M059J (cell line): ENCODE measurements at regions not wholly inside any gene's neighbourhood (a gene's known extent, or its start where the extent isn't known, plus 50 kb on each side); places are given as distances from the start of the nearest gene placed in this dataset.

Source experiments
- DNase-seq: peaks from one replicate; pipeline ENCODE4 v3.0.0-alpha.2; 2012; ENCODE audit warnings: low read depth

DNA sequence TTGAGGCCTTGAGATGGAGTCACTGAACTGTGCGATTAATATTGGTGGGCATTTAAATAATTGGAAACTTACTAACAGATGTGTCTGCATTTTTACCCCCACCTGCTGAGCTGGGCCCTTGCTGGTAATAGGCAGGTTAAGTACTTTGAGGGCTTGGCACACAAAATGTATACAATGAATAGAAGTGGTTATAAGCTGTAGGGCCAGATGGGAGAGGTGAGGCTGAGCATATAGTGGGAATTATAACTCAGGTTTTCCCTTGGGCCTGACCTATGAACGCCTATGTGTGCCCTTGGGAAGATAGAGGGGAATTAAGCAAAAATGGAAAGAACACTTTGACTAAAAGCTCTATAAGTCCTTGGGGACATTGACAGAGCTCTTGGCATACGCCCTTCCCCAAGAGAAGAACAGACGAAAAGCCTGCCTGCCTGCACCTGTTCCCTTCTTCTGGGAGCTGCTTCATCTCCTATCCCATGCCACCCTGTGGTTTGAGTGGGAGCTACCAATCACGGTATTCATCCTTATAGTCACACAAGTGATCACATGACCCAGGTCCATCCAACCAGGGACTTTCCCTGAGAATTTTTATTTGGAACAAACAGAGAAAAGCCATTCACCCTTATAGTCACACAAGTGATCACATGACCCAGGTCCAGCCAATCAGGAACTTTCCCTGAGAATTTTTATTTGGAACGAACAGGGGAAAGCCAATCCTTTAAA is 260.7 kb upstream of the CSF3R start:
- no peak for DNase-seq

DNA sequence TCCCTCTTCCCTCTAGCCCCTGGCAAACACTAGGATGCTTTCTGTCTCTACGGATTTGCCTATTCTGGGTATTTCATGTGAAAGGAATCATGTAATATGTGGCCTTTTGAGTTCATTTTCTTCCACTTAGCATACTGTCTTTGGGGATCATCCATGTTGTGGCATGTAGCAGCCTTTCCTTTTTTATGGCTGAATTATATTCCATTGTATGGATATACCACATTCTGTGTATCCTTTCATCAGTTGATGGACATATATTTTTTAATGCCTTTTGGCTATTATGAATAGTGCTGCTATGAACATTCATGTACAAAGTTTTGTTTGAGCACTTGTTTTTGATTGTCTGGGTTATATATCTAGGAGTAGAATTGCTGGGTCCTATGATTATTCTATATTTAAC is 258.4 kb upstream of the CSF3R start:
- DNase-seq = no peak

DNA sequence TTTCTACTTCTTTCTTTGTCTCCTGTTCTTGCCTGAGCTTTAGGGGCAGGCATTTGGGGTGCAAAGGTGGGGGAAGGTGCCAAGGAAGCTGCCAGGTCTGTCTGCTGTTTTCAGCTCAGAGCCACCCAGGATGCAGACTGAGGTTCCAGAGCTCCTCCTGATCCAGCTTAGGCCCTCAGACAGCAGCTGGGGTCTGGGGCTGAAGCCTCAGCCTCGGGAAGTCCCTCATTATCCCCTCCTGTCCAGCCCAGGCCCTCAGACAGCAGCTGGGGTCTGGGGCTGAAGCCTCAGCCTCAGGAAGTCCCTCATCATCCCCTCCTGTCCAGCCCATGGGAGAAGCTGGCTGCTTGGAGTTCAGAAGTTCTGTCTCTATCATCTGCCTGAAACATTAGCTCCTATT is 257.7 kb upstream of the CSF3R start:
- DNase-seq = no peak

DNA sequence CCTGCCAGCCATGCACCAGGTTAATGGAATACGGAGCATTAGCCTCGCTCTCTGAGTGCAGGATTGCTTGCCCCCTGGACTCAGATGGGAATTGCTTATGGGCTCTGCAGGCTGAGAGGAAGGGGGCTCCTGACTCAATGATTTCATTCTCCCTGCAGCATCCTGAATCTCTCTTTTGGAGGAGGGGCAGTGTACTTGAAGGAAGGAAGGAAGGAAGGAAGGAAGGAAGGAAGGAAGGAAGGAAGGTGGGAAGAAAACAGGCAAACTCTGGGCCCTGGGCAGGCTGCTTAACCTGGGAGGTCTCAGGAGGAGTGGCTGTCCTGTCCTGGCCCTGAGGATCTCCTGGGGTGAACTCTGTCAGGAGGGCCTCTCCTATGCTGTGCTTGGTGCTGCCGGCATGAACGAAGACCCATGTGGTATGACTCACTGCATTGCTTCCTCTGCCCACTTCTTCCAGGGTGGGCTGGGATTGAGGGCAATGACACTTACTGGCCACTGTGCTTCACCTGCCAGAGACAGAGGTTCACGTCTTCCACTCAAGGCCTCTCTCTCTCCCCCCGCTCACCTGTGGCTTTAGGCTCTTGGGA is 257.1 kb upstream of the CSF3R start:
- no peak for DNase-seq

DNA sequence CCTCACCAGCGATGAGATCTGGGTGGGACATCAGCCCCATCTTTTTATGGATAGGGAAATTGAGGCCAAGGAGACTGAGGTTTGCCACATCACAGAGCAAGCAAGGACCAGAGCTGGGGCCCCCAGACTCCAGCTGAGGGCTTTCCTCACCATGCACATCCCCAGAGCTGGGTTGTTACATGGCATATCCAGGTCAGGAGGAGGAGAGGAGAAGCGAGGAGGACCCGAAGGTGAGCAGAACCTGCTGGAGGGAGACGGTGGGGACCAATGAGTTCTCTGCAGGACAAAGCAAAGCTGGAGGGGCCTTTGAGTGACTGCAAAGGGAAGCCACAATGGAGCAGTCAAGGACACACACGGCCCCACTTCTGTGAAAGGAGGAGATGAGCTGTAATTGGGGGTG is 255.5 kb upstream of the CSF3R start:
- no peak for DNase-seq

DNA sequence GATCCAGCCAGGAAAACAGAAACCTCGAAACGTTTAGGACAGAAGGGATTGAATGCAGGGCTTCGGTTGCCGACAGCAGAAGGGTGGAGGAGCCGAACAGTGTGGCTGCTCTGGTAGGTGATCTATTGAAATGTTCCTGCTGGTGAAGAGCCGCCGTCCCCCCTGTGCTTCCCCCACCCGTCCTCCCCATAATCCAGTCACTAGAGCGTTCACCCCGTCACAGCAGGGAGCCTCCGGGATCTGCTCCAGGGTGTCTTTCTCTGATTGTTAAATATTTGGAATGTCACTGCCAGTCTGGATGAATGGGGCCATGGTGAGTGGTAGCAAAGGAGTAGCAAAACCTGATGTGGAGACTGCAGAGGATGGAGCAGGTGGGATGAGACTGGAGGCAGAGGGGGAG is 255.1 kb upstream of the CSF3R start:
- no peak for DNase-seq

DNA sequence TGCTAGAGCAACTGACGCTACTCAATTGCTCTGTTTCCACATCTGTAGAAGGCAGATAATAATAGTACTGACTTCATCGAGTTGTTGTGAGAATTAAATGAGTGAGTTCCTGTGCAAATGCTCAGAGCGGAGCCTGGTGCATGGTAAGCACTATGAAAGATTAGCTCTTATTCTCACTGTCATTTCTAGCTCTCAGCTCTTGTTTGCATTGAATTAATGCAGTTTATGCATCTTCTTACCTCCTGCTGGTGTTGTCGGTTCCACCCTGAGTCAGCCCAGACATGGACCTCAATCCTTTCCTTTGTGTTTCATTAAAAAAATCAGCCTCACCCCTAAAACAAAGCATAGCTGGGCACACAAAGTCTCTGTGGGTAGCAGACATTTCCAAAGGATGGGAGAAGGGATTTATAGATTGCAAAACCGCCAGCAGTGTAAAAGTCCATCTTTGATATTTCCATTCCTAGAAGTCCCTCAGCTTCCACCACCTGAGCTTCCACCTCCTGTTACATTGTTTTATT is 254.4 kb upstream of the CSF3R start:
- DNase-seq = no peak

DNA sequence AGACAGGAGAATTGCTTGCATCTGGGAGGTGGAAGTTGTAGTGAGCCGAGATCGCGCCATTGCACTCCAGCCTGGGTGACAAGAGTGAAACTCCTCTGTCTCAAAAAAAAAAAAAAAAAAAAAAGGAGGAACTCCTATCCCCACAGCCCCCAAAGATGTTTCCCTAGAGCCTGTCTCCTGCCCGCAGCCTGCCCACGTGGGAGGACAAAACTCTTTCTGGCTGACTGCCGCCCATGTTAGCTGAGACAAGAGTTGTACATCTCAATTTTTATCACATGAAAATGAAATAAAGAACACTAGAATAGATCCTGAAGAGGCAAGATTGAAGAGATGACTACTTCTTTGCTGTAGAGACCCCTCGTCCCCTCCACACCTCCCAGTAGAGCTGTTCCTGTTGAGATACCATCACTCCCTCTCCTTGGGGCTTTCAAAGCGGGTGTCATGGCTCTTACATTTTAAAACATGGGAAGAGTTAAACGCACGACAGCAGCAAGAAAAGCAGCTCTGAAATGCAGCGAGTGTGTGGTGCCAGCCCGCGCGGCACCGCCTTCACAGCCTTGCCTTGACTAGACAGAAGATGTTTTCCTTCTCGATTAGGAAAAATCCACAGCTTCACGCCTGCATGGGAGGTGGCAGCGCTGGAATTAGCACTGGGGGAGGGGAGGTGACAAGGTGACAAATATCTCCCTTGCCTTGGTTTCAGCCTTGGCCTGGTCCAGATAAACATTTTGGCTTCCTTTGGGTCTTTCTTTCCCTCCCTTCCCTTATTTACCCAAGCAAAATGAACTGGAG is 253.4 kb upstream of the CSF3R start:
- no peak for DNase-seq

DNA sequence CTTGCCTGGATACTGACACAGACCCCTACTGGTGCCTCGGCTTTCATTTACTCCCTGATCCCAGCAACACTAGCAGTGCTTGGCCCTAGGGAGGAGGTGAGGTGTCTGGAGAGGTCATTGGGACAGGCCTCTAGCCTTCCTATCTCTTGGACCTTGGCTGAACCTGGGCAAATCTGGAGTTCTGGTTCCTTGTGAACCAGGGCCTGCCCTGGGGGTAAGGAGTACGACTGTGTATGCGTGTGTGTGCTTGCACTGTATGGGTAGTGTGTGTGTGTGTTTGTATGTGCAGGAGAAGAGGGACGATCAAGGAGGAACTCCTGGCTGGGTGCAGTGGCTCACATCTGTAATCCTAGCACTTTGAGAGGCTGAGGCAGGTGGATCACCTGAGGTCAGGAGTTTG is 252.7 kb upstream of the CSF3R start:
- no peak for DNase-seq

DNA sequence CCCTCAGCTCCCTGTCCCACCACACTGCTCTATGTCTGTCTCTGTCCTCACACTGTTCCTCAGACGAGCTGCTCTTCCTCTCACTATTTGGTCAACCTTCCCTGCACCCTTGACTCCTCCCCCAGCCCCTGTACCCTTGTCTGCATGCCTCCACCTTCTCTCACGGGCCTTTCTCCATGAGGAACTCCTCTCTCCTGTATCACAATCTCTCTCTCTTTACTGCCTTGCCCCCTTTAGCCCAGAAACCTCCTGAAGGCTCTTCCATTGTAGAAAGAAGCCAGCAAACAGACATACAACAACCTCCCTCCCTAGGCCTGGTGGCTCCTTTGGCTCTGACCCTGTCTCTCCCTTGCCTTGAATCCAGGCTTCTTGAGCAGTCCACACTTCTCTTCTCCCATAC is 251.6 kb upstream of the CSF3R start:
- DNase-seq = no peak

DNA sequence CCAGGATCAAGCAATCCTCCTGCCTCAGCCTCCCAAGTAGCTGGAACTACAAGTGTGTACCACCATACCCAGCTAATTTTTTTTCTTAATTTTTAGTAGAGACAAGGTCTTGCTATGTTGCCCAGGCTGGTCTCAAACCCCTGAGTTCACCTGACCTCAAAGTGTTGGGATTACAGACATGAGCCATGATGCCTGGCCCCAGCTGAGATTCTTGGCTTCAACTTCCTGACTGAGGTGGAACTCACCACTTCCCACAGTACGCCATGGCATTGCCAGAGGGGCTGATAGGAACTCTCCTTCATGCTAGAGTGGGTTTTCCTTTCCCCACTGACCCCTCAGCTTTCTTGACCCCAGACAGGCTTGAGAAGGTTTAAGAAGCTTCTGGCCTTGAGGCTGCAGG is 251.0 kb upstream of the CSF3R start:
- no peak for DNase-seq

DNA sequence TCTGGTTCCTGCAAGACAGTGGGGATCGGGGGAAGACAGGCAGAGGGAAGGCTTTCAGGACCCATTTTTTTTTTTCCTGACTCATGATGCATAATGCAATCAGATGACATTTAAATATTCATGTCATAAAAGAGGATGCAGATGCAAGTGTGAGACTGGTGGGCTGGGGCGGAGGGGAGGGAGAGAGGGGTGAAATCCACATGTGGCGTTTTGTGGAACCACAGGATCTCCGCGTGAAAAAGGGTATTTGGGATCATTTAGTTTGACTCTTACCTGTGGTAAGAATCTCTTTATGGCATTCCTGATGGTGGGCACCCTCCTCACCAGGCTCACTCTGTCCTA is 249.3 kb upstream of the CSF3R start:
- no peak for DNase-seq

DNA sequence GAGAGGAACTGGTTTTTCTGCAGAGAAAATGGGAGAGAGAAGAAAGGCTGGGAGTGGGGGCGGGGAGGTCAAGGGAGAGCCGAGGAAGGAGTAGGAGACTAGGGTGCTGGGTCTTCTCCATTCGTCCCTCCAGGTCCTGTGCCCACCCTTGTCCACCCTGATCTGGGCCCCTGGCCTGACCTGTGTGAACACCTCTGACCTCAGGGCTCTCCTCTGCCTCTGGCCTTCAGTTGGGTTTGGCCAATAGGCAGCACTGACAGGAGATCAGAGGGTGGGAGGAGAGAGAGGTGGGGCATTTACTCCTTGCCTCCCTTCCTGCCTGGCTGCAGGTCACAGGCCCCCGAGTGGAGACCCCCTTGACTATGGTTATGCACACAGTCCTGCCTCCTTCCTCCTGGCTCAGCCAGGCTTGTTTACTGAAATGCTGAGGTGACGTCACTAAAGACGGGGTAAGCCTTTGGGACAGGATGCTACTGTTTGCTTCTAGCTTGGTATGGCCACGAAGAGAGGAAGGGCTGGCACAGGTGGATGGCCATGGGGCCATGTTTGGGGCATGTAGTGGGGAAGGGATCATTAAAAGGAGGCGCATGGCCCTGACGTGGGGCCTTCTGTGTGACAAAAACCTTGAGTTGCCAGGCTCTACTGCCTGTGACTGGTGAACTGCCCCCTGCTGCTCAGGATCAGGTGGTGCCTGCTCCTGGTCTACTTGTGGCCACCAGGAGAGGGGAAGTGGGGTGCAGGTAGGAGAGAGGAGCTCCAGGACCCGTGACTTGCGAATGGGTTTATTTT is 248.7 kb upstream of the CSF3R start:
- no peak for DNase-seq

DNA sequence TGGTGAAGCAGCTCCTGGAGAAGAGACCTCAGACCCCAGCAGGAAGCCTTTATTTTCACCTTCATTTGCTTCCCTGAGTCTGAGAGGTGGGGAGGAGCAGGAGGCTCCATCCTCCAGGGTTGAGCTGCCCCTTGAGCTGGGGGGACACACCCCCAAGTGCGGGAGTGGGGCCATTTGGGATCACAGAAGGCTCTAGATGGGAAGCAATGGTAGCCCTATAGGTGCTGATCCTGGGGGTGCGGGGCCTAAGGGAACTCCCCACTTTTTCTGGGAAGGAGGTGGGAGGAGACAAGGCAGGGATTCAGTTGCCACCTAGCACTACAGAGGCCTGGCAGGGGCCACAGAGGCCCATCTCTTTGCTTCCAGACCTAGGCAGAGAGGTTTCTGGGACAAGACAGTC is 247.9 kb upstream of the CSF3R start:
- DNase-seq = no peak

DNA sequence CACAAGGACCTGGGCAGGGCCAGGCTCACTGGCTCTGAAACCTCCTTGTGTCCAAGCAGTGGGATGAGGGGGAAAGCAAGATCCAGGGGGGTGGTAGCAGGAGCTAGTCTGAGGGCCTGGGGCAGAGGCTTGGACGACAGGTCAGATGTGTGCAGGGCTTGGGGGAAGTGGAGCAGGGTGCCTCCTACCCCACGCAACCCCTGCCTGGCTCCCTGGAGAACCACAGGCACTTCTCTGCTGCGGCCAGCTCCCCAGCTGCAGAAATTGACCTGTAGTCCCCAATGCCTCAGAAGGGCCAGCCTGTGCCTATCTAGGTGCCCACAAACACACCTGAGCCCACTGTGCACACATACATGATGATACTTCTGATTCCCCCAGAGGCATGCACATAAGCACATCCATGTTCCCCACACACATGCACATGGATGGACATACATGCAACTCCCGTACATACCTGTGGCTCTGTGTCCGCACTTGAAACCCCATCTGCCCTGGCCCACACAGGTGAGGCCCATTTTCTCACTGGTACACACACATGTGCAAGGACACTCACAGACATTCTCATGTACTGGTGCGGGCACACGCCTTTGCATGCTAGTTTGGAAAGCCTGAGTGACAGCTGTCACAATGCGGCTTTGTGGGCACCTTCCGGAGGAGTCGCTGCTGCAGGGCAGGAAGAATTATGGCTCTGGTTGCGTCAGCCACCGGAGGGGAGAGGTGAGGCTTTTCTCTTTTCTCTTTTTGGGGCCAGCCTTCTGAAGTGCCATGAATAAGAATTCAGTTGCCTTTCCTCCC is 247.2 kb upstream of the CSF3R start:
- no peak for DNase-seq

DNA sequence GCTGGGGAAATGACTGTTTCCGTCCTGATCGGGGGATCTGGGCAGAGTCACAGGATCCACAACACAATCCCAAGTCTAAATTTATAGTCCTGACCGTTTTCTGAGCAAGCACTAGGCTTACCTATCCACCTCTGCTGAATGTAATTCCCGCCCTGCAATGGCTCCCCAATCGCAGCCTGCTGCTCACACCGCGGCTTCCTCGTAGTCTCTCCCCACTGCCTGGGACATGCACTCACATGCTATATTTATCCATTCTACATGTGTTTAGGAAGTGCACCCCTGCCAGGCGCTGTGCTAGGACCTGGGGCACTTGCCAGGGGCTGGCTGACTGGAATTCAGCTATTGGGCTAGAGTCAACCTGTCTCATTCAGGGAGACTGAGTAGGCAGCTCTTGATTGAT is 246.6 kb upstream of the CSF3R start:
- DNase-seq = no peak

DNA sequence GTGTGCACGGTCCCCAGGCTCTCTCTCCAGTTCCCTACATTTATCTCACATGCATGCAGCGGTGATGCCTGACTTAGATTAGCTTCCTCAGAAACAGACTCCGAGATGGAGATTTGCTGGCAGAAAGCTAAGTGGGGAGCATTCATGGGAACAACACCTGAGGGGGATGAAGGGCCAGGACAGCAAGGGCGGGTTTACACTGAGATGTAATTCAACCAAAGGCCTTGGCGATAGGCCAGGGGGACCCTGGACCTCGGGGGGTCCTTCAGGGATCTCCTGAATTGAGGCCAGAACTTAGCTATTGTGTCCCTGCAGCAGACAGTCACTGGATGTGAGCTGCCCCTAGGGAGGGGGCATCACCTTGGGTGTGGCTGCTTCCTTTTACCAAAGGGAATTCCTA is 246.1 kb upstream of the CSF3R start:
- no peak for DNase-seq

DNA sequence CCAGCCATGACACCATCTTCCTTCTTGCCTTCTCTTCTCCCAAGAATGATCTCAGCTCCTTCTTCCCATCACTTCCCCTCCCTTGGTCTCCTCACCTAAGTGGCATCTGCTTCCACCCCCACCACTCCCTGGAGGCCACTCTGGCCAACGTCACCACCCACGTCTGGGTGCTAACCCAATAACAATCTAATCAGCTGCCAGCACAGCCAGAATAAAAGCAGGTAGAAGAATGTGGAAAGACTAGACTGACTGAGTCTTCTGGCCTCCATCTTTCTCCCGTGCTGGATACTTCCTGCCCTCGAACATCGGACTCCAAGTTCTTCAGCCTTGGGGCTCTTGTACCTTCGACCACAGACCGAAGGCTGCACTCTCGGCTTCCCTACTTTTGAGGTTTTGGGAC is 245.3 kb upstream of the CSF3R start:
- no peak for DNase-seq

DNA sequence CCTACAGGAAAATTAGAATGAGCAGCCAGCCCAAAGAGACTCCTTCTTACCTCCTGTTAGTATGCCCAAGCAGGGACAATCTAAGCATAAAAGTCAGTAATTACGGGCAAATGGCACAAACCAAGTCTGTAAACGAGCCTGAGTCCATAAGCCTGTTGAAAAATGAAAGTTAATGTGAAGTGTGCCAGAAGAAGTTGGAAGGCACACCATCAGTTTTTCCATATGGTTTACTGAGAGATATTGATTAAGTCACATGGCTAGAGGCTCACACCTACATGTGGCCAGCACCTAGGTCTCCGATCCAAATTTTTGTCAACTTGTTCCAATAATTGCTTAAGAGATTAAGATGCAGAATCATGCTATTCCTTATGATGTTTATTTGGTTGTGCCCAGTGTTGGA is 242.4 kb upstream of the CSF3R start:
- no peak for DNase-seq

DNA sequence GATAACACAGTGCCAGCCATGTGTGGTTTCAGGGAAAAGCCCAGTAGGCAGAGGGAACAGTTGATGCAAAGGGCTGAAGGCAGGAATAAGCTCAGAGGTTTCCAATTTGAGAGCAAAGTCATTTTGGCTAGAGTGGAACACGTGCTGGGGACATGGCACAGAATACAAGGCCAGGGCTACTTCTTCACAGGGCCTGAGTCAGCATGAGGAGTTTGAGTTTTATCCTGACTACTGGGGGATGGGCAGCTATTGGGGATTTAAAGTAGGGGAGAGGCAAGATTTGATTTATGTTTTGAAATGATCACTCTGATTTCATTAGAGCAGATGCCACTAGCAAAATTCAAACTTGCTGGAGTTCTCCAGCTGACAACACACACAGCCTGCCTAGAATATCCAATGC is 241.1 kb upstream of the CSF3R start:
- DNase-seq = no peak

DNA sequence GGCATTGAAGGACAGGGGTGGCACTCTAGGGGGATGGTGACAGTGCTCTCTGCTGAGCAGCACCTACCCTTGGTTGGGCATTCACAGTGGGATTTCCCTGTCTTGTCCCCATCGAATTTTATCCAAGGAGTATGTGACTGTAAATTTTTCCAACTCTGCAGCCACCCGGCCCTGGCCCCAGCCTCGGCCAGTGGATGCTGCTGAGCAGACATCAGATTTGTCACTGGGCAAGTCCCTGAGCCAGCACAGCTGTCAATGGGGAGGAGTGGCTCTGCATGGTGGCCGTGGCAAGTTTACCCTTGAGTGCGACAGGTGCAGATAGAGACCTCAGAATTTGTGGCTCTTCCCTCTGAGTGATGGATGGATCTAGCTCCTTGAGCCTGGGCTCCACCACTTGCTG is 240.2 kb upstream of the CSF3R start:
- DNase-seq = no peak

DNA sequence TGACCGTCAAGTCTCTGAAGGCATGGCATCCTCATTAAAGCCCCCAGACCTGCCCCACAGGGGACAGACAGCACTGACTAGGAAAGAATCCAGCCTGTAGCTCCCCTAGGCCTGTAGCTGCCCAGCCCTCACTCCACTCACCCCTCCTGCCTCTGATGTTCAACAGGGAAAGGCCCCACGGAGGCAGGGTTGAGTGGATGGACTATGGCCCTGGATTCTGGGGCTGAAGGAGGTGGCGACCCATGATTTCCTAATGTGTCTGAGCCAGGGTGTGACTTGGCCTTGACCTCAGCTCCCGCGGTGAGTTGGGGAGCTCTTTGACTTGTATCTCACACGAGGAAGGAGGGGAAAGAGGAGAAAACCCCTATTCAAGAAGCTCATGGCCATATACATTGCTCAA is 238.5 kb upstream of the CSF3R start:
- no peak for DNase-seq
